ENCODE measurements at regions not wholly inside any gene's neighbourhood (a gene's known extent, or its start where the extent isn't known, plus 50 kb on each side); places are given as distances from the start of the nearest gene placed in this dataset.
"Not testable (repeated sequence)": the region's sequence is repeated elsewhere in the genome, so short reads cannot be mapped to it uniquely, and the experiment has no call there.

DNA sequence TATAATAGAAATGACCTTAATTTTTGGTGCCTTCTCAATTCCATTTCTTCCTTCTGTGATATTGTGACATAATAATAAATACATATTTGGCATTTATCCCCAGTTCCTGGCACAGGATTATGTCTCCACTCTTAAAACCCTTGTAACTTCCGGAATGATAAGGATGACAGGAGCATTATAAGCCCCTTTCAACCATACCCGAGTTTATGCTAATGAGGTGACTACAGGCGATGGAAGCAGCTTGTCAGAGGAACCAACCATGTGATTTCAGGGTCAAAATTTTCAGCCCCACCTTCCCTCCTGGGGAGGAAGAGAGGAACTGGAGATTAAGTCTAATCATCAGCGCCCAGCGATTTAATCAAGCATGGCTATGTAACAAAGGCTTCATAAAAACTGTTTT, 528.5 kb upstream of the CRIM1 start:
- no peaks in the 10 kb centered on the region for H3K36me3 ChIP-seq
- H3K27me3 ChIP-seq: no peaks in the 10 kb centered on the region
- no peak overlapping the region for H3K4me3 ChIP-seq (ENCODE audit: low read depth, low read length)
- no peaks in the 10 kb centered on the region for H3K4me1 ChIP-seq
- H3K9me3 ChIP-seq: no peaks in the 10 kb centered on the region
- no peak for TF ChIP-seq CTCF (IDR thresholded peaks at IDR 0.05; ENCODE audit: low read depth, low read length)
- DNase-seq: no peak

GRCh38 chr2:35822716-35823115, 532.9 kb upstream of the CRIM1 start:
- DNase-seq: no peak

GRCh38 chr2:35821675-35822074, 533.9 kb upstream of the CRIM1 start:
- no peak overlapping the region for H3K4me3 ChIP-seq (ENCODE audit: low read depth, low read length)
- no peaks in the 10 kb centered on the region for H3K4me1 ChIP-seq

More at GRCh38 chr2:35822716-35823115, 532.9 kb upstream of the CRIM1 start:
- no peak for TF ChIP-seq CTCF (IDR thresholded peaks at IDR 0.05; ENCODE audit: low read depth, low read length)
- Histone ChIP-seq H3K4me1 (no peaks in the 10 kb centered on the region), H3K27me3 (no peaks in the 10 kb centered on the region), H3K9me3 (no peaks in the 10 kb centered on the region), H3K4me3 (ENCODE audit: low read depth, low read length) (no peak overlapping the region), H3K36me3 (no peaks in the 10 kb centered on the region)

GRCh38 chr2:35820391-35820790, 535.2 kb upstream of the CRIM1 start:
- no peak for TF ChIP-seq CTCF (IDR thresholded peaks at IDR 0.05; ENCODE audit: low read depth, low read length)
- DNase-seq: no peak
- Histone ChIP-seq H3K27me3 (no peaks in the 10 kb centered on the region), H3K9me3 (no peaks in the 10 kb centered on the region), H3K36me3 (no peaks in the 10 kb centered on the region), H3K4me3 (ENCODE audit: low read depth, low read length) (no peak overlapping the region), H3K4me1 (no peaks in the 10 kb centered on the region)

More at GRCh38 chr2:35821675-35822074, 533.9 kb upstream of the CRIM1 start:
- DNase-seq: no peak
- Histone ChIP-seq H3K27me3 (no peaks in the 10 kb centered on the region), H3K9me3 (no peaks in the 10 kb centered on the region), H3K36me3 (no peaks in the 10 kb centered on the region)
- TF ChIP-seq CTCF (IDR thresholded peaks at IDR 0.05; ENCODE audit: low read depth, low read length): no peak

DNA sequence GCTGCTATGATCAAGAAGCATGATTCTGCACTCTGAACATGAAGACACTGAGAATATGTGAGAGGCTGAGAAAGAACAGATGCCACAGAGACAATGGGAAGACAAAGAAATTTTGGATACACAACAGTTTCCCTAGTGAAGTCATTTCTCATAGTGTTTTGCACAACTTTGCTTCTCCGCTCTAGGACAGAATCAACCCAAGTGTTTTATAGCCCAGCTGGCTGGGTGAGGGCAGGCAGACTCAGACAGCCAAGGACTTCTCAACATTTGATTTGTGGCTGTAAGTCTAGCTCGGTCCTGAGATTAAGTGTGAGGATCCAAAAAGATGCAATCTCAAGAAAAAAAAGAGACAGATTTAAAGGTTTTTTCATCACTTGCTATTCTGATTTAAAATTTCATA, 536.5 kb upstream of the CRIM1 start:
- TF ChIP-seq CTCF (IDR thresholded peaks at IDR 0.05; ENCODE audit: low read depth, low read length): no peak
- Histone ChIP-seq H3K4me1 (no peaks in the 10 kb centered on the region), H3K27me3 (no peaks in the 10 kb centered on the region), H3K36me3 (no peaks in the 10 kb centered on the region), H3K4me3 (ENCODE audit: low read depth, low read length) (no peak overlapping the region), H3K9me3 (no peaks in the 10 kb centered on the region)
- no peak for DNase-seq

GRCh38 chr2:35818359-35818758, 537.2 kb upstream of the CRIM1 start:
- not testable (repeated sequence) for H3K4me3 ChIP-seq (ENCODE audit: low read depth, low read length); H3K27me3 ChIP-seq; H3K4me1 ChIP-seq; H3K36me3 ChIP-seq; DNase-seq; H3K9me3 ChIP-seq

DNA sequence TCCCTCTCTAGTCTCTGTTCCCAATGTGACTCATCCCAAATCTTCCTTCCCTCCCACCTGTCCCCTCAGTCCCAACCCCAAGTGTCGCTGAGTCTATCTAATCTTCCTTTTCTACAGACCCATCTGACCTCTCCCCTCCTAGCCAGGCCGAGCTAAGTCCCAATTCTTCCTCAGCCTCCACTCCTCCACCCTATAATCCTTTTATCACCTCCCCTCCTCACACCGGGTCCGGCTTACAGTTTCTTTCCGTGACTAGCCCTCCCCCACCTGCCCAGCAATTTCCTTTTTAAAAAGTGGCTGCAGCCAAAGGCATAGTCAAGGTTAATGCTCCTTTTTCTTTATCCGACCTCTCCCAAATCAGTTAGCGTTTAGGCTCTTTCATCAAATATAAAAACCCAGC, 541.0 kb upstream of the CRIM1 start:
- H3K4me1 ChIP-seq; H3K9me3 ChIP-seq; DNase-seq; H3K36me3 ChIP-seq; H3K4me3 ChIP-seq (ENCODE audit: low read depth, low read length); H3K27me3 ChIP-seq: not testable (repeated sequence)
